Activated CD4-positive, alpha-beta memory T cell treated with anti-CD3 and anti-CD28 coated beads, Interleukin-2, amount 10 ng/mL, durations not matched to agents 7 days and 5 days (primary cell): ENCODE measurements at regions not wholly inside any gene's neighbourhood (a gene's known extent, or its start where the extent isn't known, plus 50 kb on each side); places are given as distances from the start of the nearest gene placed in this dataset.
"Not testable (repeated sequence)": the region's sequence is repeated elsewhere in the genome, so short reads cannot be mapped to it uniquely, and the experiment has no call there.

Source experiments
- CTCF ChIA-PET: fragments of 350-600 bp; sonication (Branson Sonifier 250); formaldehyde crosslinking; loops from one replicate; lab custom pipeline; 2021; ENCODE audit warnings: antibody characterized with exemption, inconsistent platforms; lab: Charles Lee
- POLR2A ChIA-PET: fragments of 350-600 bp; sonication (Branson Sonifier 250); formaldehyde crosslinking; loops from one replicate; lab custom pipeline; 2021; ENCODE audit warnings: antibody characterized with exemption; lab: Charles Lee
- DNase-seq: peaks from one replicate; pipeline ENCODE4 v3.0.0-alpha.2; 2020
- H3K27ac Mint-ChIP-seq: one replicate; pipeline ENCODE4 v1.8.0; 2021; ENCODE audit warnings: mild to moderate bottlenecking, mixed read lengths
- H3K27me3 Mint-ChIP-seq: one replicate; pipeline ENCODE4 v1.8.0; 2021; ENCODE audit warnings: mixed read lengths
- H3K36me3 Mint-ChIP-seq: one replicate; pipeline ENCODE4 v1.8.0; 2021; ENCODE audit warnings: low read depth, mixed read lengths
- H3K4me1 Mint-ChIP-seq: one replicate; pipeline ENCODE4 v1.8.0; 2021; ENCODE audit warnings: mixed read lengths
- H3K4me3 Mint-ChIP-seq: one replicate; pipeline ENCODE4 v1.8.0; 2021; ENCODE audit warnings: mild to moderate bottlenecking, mixed read lengths
- H3K9me3 Mint-ChIP-seq: one replicate; pipeline ENCODE4 v1.8.0; 2021; ENCODE audit warnings: mixed read lengths

- DNase-seq, result no peak
- Mint-ChIP-seq H3K4me3 (no peak overlapping the region), H3K27me3 (no peaks in the 10 kb centered on the region), H3K9me3 (peaks cover 7% of the 10 kb centered on the region), H3K4me1 (no peaks in the 10 kb centered on the region), H3K36me3 (no peaks in the 10 kb centered on the region), H3K27ac (no peak overlapping the region)
- ChIA-PET POLR2A (no interaction called here), CTCF (no interaction called here)
Observed at GRCh38 chr17:70934231-70934630, 764.9 kb downstream of the KCNJ2 start.

DNA sequence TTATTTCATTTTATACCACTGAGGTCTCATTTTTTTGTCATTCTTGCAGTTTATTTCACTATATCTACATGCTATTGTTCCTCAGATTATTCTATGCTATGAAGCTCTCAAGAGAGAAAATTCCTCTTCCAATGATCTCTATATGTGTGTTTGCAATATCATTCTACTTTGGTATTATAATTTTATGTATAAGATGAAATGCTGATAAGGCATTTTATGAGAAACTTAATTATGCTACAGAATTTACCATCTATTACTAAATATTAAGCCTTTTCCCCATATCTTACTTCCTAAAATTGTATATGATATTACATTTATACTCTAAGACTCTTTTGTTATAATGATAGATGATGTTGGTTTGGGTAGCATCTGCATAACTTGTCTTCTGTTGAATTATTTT lies 765.5 kb downstream of the KCNJ2 start:
- no peaks in the 10 kb centered on the region for H3K4me1 Mint-ChIP-seq
- no peaks in the 10 kb centered on the region for H3K27me3 Mint-ChIP-seq
- DNase-seq, result no peak
- no peaks in the 10 kb centered on the region for H3K36me3 Mint-ChIP-seq
- no peak overlapping the region for H3K4me3 Mint-ChIP-seq
- CTCF ChIA-PET, result no interaction called here
- H3K9me3 Mint-ChIP-seq, result peaks cover 7% of the 10 kb centered on the region
- POLR2A ChIA-PET, result no interaction called here
- no peak overlapping the region for H3K27ac Mint-ChIP-seq

GRCh38 chr17:70936724-70937123 lies 767.4 kb downstream of the KCNJ2 start:
- CTCF ChIA-PET, result no interaction called here
- no peak for DNase-seq
- POLR2A ChIA-PET, result no interaction called here
- no peaks in the 10 kb centered on the region for H3K27me3 Mint-ChIP-seq
- H3K27ac Mint-ChIP-seq, result no peak overlapping the region
- peaks cover 7% of the 10 kb centered on the region for H3K9me3 Mint-ChIP-seq
- no peaks in the 10 kb centered on the region for H3K4me1 Mint-ChIP-seq
- H3K4me3 Mint-ChIP-seq, result no peak overlapping the region
- no peaks in the 10 kb centered on the region for H3K36me3 Mint-ChIP-seq

- Mint-ChIP-seq H3K27ac (no peak overlapping the region), H3K4me3 (no peak overlapping the region), H3K4me1 (no peaks in the 10 kb centered on the region), H3K27me3 (no peaks in the 10 kb centered on the region), H3K9me3 (peaks cover 8% of the 10 kb centered on the region), H3K36me3 (no peaks in the 10 kb centered on the region)
- POLR2A ChIA-PET, result no interaction called here
- CTCF ChIA-PET, result no interaction called here
- DNase-seq, result no peak
Observed at GRCh38 chr17:70938336-70938735, 769.0 kb downstream of the KCNJ2 start.

- no peak for DNase-seq
- no peaks in the 10 kb centered on the region for H3K36me3 Mint-ChIP-seq
- H3K4me3 Mint-ChIP-seq, result no peak overlapping the region
- no peaks in the 10 kb centered on the region for H3K4me1 Mint-ChIP-seq
- no peak overlapping the region for H3K27ac Mint-ChIP-seq
- ChIA-PET CTCF (no interaction called here), POLR2A (no interaction called here)
- no peaks in the 10 kb centered on the region for H3K27me3 Mint-ChIP-seq
- peaks cover 11% of the 10 kb centered on the region for H3K9me3 Mint-ChIP-seq
Observed at GRCh38 chr17:70945386-70945785, 776.1 kb downstream of the KCNJ2 start.

- no peaks in the 10 kb centered on the region for H3K4me1 Mint-ChIP-seq
- H3K36me3 Mint-ChIP-seq, result no peaks in the 10 kb centered on the region
- CTCF ChIA-PET, result no interaction called here
- H3K27me3 Mint-ChIP-seq, result no peaks in the 10 kb centered on the region
- H3K27ac Mint-ChIP-seq, result no peak overlapping the region
- POLR2A ChIA-PET, result no interaction called here
- no peak for DNase-seq
- H3K9me3 Mint-ChIP-seq, result peaks cover 13% of the 10 kb centered on the region
- H3K4me3 Mint-ChIP-seq, result no peak overlapping the region
Observed at GRCh38 chr17:70947215-70947614, 777.9 kb downstream of the KCNJ2 start.

GRCh38 chr17:70947636-70948565 lies 778.6 kb downstream of the KCNJ2 start:
- POLR2A ChIA-PET, result no interaction called here
- Mint-ChIP-seq H3K4me3 (no peak overlapping the region), H3K4me1 (no peaks in the 10 kb centered on the region), H3K27ac (no peak overlapping the region), H3K36me3 (no peaks in the 10 kb centered on the region), H3K9me3 (peaks cover 16% of the 10 kb centered on the region), H3K27me3 (no peaks in the 10 kb centered on the region)
- DNase-seq, result no peak
- CTCF ChIA-PET, result no interaction called here

DNA sequence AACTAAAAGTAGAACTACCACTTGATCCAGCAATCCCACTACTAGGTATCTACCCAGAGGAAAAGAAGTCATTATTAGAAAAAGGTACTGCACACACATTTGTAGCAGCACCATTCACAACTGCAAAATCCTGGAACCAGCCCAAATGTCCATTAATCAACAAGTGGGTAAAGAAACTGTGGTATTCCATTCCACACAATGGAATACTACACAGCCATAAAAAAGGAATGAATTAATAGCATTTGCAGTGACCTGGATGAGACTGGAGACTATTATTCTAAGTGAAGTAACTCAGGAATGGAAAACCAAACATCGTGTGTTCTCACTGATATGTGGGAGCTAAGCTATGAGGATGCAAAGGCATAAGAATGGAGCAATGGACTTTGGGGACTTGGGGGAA lies 783.8 kb downstream of the KCNJ2 start:
- H3K27me3 Mint-ChIP-seq, H3K4me1 Mint-ChIP-seq, POLR2A ChIA-PET, CTCF ChIA-PET, H3K36me3 Mint-ChIP-seq, H3K4me3 Mint-ChIP-seq, DNase-seq, H3K27ac Mint-ChIP-seq: not testable (repeated sequence)
- peaks cover 15% of the 10 kb centered on the region for H3K9me3 Mint-ChIP-seq

- Mint-ChIP-seq H3K9me3 (peaks cover 8% of the 10 kb centered on the region), H3K27me3 (no peaks in the 10 kb centered on the region), H3K4me3 (no peak overlapping the region), H3K27ac (no peak overlapping the region), H3K4me1 (no peaks in the 10 kb centered on the region), H3K36me3 (no peaks in the 10 kb centered on the region)
- CTCF ChIA-PET, result no interaction called here
- DNase-seq, result no peak
- POLR2A ChIA-PET, result no interaction called here
Observed at GRCh38 chr17:70955441-70955840, 786.1 kb downstream of the KCNJ2 start.

- Mint-ChIP-seq H3K36me3 (no peaks in the 10 kb centered on the region), H3K4me3 (no peak overlapping the region), H3K27ac (no peak overlapping the region), H3K9me3 (peaks cover 6% of the 10 kb centered on the region), H3K27me3 (no peaks in the 10 kb centered on the region), H3K4me1 (no peaks in the 10 kb centered on the region)
- DNase-seq, result no peak
- POLR2A ChIA-PET, result no interaction called here
- CTCF ChIA-PET, result no interaction called here
Observed at GRCh38 chr17:70956726-70957125, 787.4 kb downstream of the KCNJ2 start.

DNA sequence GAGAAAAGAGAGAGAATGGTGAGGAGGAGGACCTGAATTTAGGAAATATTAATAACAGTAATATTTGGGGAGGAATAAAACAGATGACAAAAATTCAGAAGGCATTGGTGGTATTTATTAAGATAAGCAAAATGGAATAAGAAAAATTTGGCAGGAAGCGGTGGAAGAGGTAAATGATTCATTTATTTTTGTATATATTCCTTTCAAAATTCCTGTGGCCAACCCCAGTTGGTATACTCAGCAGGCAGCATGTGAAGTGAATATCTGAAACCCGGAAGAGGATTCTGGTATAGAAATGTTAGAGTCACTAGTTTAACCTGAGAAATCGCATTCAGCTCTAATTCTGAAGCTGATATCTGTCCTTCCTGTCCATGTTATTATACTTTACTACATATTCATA lies 792.0 kb downstream of the KCNJ2 start:
- DNase-seq, result no peak
- no peak overlapping the region for H3K4me3 Mint-ChIP-seq
- H3K4me1 Mint-ChIP-seq, result no peaks in the 10 kb centered on the region
- H3K27ac Mint-ChIP-seq, result no peak overlapping the region
- no peaks in the 10 kb centered on the region for H3K27me3 Mint-ChIP-seq
- POLR2A ChIA-PET, result no interaction called here
- no peaks in the 10 kb centered on the region for H3K36me3 Mint-ChIP-seq
- CTCF ChIA-PET, result no interaction called here
- no peaks in the 10 kb centered on the region for H3K9me3 Mint-ChIP-seq

GRCh38 chr17:70968302-70968701 lies 799.0 kb downstream of the KCNJ2 start:
- no peak for DNase-seq
- Mint-ChIP-seq H3K4me3 (no peak overlapping the region), H3K9me3 (peaks cover 8% of the 10 kb centered on the region), H3K36me3 (no peaks in the 10 kb centered on the region), H3K4me1 (no peaks in the 10 kb centered on the region), H3K27ac (no peak overlapping the region), H3K27me3 (no peaks in the 10 kb centered on the region)
- ChIA-PET CTCF (no interaction called here), POLR2A (no interaction called here)

- POLR2A ChIA-PET, result no interaction called here
- H3K4me3 Mint-ChIP-seq, result no peak overlapping the region
- no peak for DNase-seq
- no peaks in the 10 kb centered on the region for H3K4me1 Mint-ChIP-seq
- CTCF ChIA-PET, result no interaction called here
- peaks cover 8% of the 10 kb centered on the region for H3K9me3 Mint-ChIP-seq
- no peak overlapping the region for H3K27ac Mint-ChIP-seq
- no peaks in the 10 kb centered on the region for H3K36me3 Mint-ChIP-seq
- no peaks in the 10 kb centered on the region for H3K27me3 Mint-ChIP-seq
Observed at GRCh38 chr17:70969521-70970034, 800.2 kb downstream of the KCNJ2 start.

DNA sequence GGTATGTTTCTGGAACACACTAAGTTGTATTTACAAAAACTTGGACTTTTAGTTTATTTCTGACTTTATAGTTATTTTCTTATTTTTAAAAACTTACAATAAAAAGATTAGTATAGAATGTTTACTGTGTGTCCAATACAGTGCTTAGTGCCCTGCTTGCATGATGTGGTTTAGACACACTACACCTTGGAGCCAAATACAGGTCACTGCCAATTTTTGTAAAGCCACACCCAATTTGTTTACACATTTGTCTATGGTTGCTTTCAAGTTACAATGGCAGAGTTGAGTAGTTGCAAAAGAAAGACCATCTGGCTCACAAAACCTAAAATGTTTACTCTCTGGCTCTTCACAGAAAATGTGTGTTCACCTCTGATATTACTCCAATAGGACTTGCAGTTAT lies 807.1 kb downstream of the KCNJ2 start:
- Mint-ChIP-seq H3K9me3 (no peaks in the 10 kb centered on the region), H3K27me3 (no peaks in the 10 kb centered on the region), H3K27ac (no peak overlapping the region), H3K4me3 (no peak overlapping the region), H3K36me3 (no peaks in the 10 kb centered on the region), H3K4me1 (no peaks in the 10 kb centered on the region)
- POLR2A ChIA-PET, result no interaction called here
- CTCF ChIA-PET, result no interaction called here
- DNase-seq, result no peak
